ENCODE measurements at regions not wholly inside any gene's neighbourhood (a gene's known extent, or its start where the extent isn't known, plus 50 kb on each side); places are given as distances from the start of the nearest gene placed in this dataset.

DNA sequence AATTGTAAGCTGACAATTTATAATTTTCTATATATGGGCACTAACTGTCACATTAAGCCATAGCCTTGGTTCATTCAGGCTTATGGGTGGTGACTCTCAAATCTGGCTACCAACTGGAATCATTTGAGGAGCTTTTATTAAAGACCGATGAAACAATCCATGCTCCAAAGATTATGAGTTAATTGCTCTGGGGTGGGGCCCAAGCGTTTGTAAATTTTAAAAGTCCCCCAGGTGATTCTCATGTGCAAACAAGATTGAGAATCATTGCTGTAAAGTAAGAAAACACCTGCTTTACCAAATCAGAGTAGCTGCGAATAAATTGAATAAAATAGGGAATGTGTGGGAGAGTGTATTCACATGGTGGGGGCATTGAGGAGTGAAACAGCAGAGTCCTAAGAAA is 76.1 kb upstream of the RAB27B start:
- WGBS (ENCODE audit: insufficient coverage): no CpG with 5 or more reads among the region's 3 CpGs
- H3K27ac ChIP-seq (ENCODE audit: low read length): no peak overlapping the region
- DNase-seq: no peak
- no peaks in the 10 kb centered on the region for H3K4me1 ChIP-seq (ENCODE audit: control insufficient read depth in 1 of 2, extremely low read depth in 1 of 2, insufficient read depth in 2 of 2, low read length in 2 of 2)
- ChIA-PET POLR2A (no interaction called here), CTCF (interaction anchor here in 1 of 2 donors (0.6 to 1.0 kb wide), 2 partner anchors 9 to 10 kb away, joined by 3 to 4 read pairs; no protein-coding TSS in a partner anchor)
- H3K4me3 ChIP-seq (ENCODE audit: control insufficient read depth in 1 of 2, extremely low read depth in 1 of 2, low read length in 1 of 2): no peak overlapping the region
- Mint-ChIP-seq H3K9me3 (no peaks in the 10 kb centered on the region), H3K36me3 (no peaks in the 10 kb centered on the region), H3K4me1 (no peaks in the 10 kb centered on the region), H3K27ac (no peak overlapping the region), H3K27me3 (no peaks in the 10 kb centered on the region), H3K4me3 (no peak overlapping the region)
- H3K36me3 ChIP-seq (ENCODE audit: control insufficient read depth in 2 of 2, extremely low read depth in 1 of 2, insufficient read depth in 1 of 2, low read length in 1 of 2): no peaks in the 10 kb centered on the region
- H3K27me3 ChIP-seq (replicated peaks in 1 of 2; ENCODE audit: control insufficient read depth in 2 of 2, extremely low read depth in 1 of 2, insufficient read depth in 2 of 2, low read length in 1 of 2): no peaks in the 10 kb centered on the region
- ATAC-seq (replicated peaks in 1 of 4): no peak
- H3K9me3 ChIP-seq: no peaks in the 10 kb centered on the region

DNA sequence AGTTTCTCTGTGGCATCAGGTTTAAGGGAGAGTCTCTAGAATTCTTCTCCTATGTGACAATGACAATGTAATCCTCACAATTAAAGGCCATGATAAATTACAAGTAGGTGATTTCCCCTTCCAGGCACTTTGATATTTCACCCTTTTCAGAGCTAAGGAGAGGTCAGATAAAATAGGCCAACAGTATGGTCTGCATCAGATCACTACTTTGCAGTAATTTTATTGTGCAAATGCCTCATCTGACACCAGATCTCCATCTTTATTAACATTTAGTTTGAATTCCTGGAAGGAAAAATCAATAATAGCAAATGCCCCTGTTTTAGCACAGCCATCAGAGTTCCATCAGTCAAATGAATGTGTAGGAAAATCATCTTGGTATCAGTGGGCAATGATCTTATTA is 72.8 kb upstream of the RAB27B start:
- H3K27ac ChIP-seq (ENCODE audit: low read length): no peak overlapping the region
- no peak for DNase-seq

DNA sequence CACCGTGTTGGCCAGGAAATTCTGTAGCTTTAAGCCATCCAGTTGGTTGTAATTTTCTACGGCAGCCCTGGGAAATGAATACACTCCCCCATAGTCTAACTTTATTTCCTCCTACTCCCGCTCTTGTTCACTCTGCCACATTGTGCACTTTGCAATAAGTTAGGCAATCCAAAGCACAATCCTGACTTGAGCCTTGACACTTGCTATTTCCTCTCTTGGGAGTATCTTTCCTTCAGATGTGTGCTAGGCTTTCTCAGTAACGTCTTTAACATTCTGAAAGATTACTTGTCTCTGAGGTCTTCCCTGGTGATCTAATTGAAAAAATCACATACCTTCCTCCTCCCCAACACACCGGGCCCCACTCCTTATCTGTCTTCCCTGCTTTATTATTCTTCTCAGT is 65.9 kb upstream of the RAB27B start:
- Histone ChIP-seq H3K9me3 (no peaks in the 10 kb centered on the region), H3K27ac (ENCODE audit: low read length) (no peak overlapping the region), H3K27me3 (replicated peaks in 1 of 2; ENCODE audit: control insufficient read depth in 2 of 2, extremely low read depth in 1 of 2, insufficient read depth in 2 of 2, low read length in 1 of 2) (peaks cover 0 to 2% of the 10 kb centered on the region in 2 experiments), H3K4me1 (ENCODE audit: control insufficient read depth in 1 of 2, extremely low read depth in 1 of 2, insufficient read depth in 2 of 2, low read length in 2 of 2) (no peaks in the 10 kb centered on the region), H3K36me3 (ENCODE audit: control insufficient read depth in 2 of 2, extremely low read depth in 1 of 2, insufficient read depth in 1 of 2, low read length in 1 of 2) (no peaks in the 10 kb centered on the region), H3K4me3 (ENCODE audit: control insufficient read depth in 1 of 2, extremely low read depth in 1 of 2, low read length in 1 of 2) (no peak overlapping the region)
- Mint-ChIP-seq H3K4me1 (no peaks in the 10 kb centered on the region), H3K27ac (no peak overlapping the region), H3K9me3 (no peaks in the 10 kb centered on the region), H3K4me3 (no peak overlapping the region), H3K27me3 (peaks cover 5 to 7% of the 10 kb centered on the region in 2 donors), H3K36me3 (no peaks in the 10 kb centered on the region)
- ChIA-PET POLR2A (no interaction called here), CTCF (no interaction called here)
- ATAC-seq (replicated peaks in 1 of 4) (no peak), DNase-seq (no peak)
- WGBS (ENCODE audit: insufficient coverage): 77% methylated on average over 4 of the region's 5 CpGs

More for the DNA sequence above, 72.8 kb upstream of the RAB27B start:
- ChIA-PET CTCF (no interaction called here), POLR2A (no interaction called here)
- no peaks in the 10 kb centered on the region for H3K36me3 Mint-ChIP-seq
- Histone ChIP-seq H3K9me3 (no peaks in the 10 kb centered on the region), H3K27me3 (replicated peaks in 1 of 2; ENCODE audit: control insufficient read depth in 2 of 2, extremely low read depth in 1 of 2, insufficient read depth in 2 of 2, low read length in 1 of 2) (peaks cover 0 to 2% of the 10 kb centered on the region in 2 experiments), H3K4me3 (ENCODE audit: control insufficient read depth in 1 of 2, extremely low read depth in 1 of 2, low read length in 1 of 2) (no peak overlapping the region), H3K4me1 (ENCODE audit: control insufficient read depth in 1 of 2, extremely low read depth in 1 of 2, insufficient read depth in 2 of 2, low read length in 2 of 2) (no peaks in the 10 kb centered on the region), H3K36me3 (ENCODE audit: control insufficient read depth in 2 of 2, extremely low read depth in 1 of 2, insufficient read depth in 1 of 2, low read length in 1 of 2) (no peaks in the 10 kb centered on the region)
- H3K27ac Mint-ChIP-seq: no peak overlapping the region
- ATAC-seq (replicated peaks in 1 of 4): no peak
- H3K9me3 Mint-ChIP-seq: no peaks in the 10 kb centered on the region
- no peaks in the 10 kb centered on the region for H3K27me3 Mint-ChIP-seq
- no peak overlapping the region for H3K4me3 Mint-ChIP-seq
- H3K4me1 Mint-ChIP-seq: no peaks in the 10 kb centered on the region

DNA sequence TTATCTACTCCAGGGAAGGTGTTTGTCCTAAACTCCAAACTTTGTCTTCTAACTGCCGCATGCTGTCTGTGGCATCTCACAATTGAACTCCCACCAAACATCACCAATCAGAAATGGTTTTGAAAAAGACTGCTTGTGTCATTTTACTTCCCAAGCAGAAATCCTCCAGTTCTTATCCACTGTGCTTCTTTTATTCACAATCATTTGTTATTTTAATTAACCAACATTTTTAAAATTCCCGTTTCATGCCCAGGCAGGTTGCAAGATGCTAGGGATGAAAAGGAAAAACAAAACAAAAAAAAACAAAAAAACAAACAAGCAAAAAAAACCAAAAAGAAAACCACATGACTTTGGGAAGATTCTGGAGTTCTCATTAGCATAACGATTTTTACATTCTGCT is 63.5 kb upstream of the RAB27B start:
- Histone ChIP-seq H3K27me3 (replicated peaks in 1 of 2; ENCODE audit: control insufficient read depth in 2 of 2, extremely low read depth in 1 of 2, insufficient read depth in 2 of 2, low read length in 1 of 2) (peaks cover 0 to 2% of the 10 kb centered on the region in 2 experiments), H3K9me3 (no peaks in the 10 kb centered on the region), H3K4me3 (ENCODE audit: control insufficient read depth in 1 of 2, extremely low read depth in 1 of 2, low read length in 1 of 2) (no peak overlapping the region), H3K4me1 (ENCODE audit: control insufficient read depth in 1 of 2, extremely low read depth in 1 of 2, insufficient read depth in 2 of 2, low read length in 2 of 2) (no peaks in the 10 kb centered on the region), H3K36me3 (ENCODE audit: control insufficient read depth in 2 of 2, extremely low read depth in 1 of 2, insufficient read depth in 1 of 2, low read length in 1 of 2) (no peaks in the 10 kb centered on the region), H3K27ac (ENCODE audit: low read length) (no peak overlapping the region)
- ChIA-PET CTCF (no interaction called here), POLR2A (no interaction called here)
- Mint-ChIP-seq H3K27ac (no peak overlapping the region), H3K4me3 (no peak overlapping the region), H3K9me3 (no peaks in the 10 kb centered on the region), H3K36me3 (no peaks in the 10 kb centered on the region), H3K4me1 (no peaks in the 10 kb centered on the region), H3K27me3 (peaks cover 5 to 7% of the 10 kb centered on the region in 2 donors)
- WGBS (ENCODE audit: insufficient coverage): 79% methylated on average over 1 of the region's 3 CpGs
- no peak for ATAC-seq (replicated peaks in 1 of 4)
- no peak for DNase-seq

DNA sequence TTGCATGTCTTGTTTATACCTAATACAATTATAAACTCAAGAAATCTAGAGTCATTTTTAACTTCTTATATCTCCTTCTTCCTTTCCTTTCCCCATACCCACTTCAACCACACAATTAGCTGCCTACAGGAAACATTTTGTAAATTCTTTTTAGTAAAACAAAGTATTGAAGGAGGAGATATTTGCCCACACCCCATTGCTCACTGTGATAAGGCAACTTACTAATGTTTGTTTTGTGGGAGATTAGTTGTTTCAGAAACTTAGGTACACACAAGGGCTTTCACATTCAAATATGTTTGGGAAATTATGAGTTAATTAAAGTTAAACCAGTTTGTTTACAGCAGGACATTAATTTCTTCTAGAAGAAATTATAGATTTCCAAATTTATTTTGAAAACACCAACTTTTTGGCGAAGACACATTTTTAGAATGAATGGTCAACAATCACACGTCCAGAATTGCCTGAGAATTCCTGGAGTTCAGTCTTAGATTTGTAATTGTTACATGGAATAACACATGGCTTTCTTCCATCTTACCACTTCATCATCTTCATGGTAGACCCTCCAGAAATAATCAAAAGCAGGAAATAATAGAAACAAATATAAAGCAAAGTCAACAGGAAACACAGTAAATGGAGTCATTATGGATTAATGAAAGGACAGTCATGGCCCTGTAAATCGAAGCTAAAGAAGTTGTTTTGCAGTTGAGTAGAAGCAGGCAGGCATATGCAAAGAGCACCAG is 62.5 kb upstream of the RAB27B start:
- Mint-ChIP-seq H3K4me3 (no peak overlapping the region), H3K27me3 (peaks cover 5 to 7% of the 10 kb centered on the region in 2 donors), H3K4me1 (no peaks in the 10 kb centered on the region), H3K27ac (no peak overlapping the region), H3K9me3 (no peaks in the 10 kb centered on the region), H3K36me3 (no peaks in the 10 kb centered on the region)
- no peaks in the 10 kb centered on the region for H3K27me3 ChIP-seq (replicated peaks in 1 of 2; ENCODE audit: control insufficient read depth in 2 of 2, extremely low read depth in 1 of 2, insufficient read depth in 2 of 2, low read length in 1 of 2)
- no peak overlapping the region for H3K4me3 ChIP-seq (ENCODE audit: control insufficient read depth in 1 of 2, extremely low read depth in 1 of 2, low read length in 1 of 2)
- WGBS (ENCODE audit: insufficient coverage): 64% methylated on average over 1 of the region's 3 CpGs
- no peaks in the 10 kb centered on the region for H3K4me1 ChIP-seq (ENCODE audit: control insufficient read depth in 1 of 2, extremely low read depth in 1 of 2, insufficient read depth in 2 of 2, low read length in 2 of 2)
- H3K27ac ChIP-seq (ENCODE audit: low read length): no peak overlapping the region
- ATAC-seq (replicated peaks in 1 of 4) (no peak), DNase-seq (no peak)
- no peaks in the 10 kb centered on the region for H3K36me3 ChIP-seq (ENCODE audit: control insufficient read depth in 2 of 2, extremely low read depth in 1 of 2, insufficient read depth in 1 of 2, low read length in 1 of 2)
- no peaks in the 10 kb centered on the region for H3K9me3 ChIP-seq
- CTCF ChIA-PET: no interaction called here
- POLR2A ChIA-PET: no interaction called here

DNA sequence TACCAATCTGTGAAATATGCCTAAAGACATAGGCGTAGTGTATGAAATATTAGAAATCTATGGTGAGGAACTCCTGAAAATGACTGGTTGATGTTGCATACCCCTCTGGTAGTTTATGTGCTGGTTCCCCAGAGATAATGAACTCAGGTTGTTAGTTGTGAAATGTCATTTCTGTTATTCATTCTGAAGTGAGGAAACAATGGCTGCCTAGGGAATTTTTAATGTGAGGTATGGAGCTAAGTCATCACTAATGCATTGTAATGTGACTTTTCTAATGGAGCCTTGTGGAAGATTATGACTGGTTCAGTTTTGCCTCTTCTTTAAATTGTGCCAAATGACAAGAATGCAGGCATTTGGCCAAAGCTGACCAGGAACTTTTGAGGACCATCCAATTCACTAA is 61.6 kb upstream of the RAB27B start:
- ATAC-seq (replicated peaks in 1 of 4) (no peak), DNase-seq (no peak)
- no peaks in the 10 kb centered on the region for H3K9me3 ChIP-seq
- H3K4me3 ChIP-seq (ENCODE audit: control insufficient read depth in 1 of 2, extremely low read depth in 1 of 2, low read length in 1 of 2): no peak overlapping the region
- ChIA-PET CTCF (no interaction called here), POLR2A (no interaction called here)
- Mint-ChIP-seq H3K4me3 (no peak overlapping the region), H3K27me3 (peaks cover 5 to 7% of the 10 kb centered on the region in 2 donors), H3K27ac (no peak overlapping the region), H3K36me3 (no peaks in the 10 kb centered on the region), H3K9me3 (no peaks in the 10 kb centered on the region), H3K4me1 (no peaks in the 10 kb centered on the region)
- H3K36me3 ChIP-seq (ENCODE audit: control insufficient read depth in 2 of 2, extremely low read depth in 1 of 2, insufficient read depth in 1 of 2, low read length in 1 of 2): no peaks in the 10 kb centered on the region
- no peak overlapping the region for H3K27ac ChIP-seq (ENCODE audit: low read length)
- no peaks in the 10 kb centered on the region for H3K27me3 ChIP-seq (replicated peaks in 1 of 2; ENCODE audit: control insufficient read depth in 2 of 2, extremely low read depth in 1 of 2, insufficient read depth in 2 of 2, low read length in 1 of 2)
- no CpG with 5 or more reads among the region's 1 CpG for WGBS (ENCODE audit: insufficient coverage)
- no peaks in the 10 kb centered on the region for H3K4me1 ChIP-seq (ENCODE audit: control insufficient read depth in 1 of 2, extremely low read depth in 1 of 2, insufficient read depth in 2 of 2, low read length in 2 of 2)

DNA sequence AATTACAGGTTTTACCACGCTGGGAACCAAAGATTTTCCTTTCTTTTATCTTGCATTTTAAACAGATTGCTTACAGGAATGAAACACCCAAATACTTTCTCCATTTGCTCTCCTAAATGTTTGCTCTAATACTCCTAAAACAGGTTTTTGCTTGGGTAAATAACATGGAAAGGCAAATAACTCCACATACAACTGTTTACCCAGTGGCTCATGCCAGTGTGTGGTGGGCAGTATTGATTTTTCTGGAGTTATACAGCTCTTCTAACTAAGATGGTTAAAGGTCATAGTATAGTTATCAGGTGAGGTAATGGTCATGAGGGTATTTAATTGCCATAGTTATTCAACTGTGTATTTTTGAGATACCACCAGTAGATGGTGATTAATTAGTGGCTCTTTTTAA is 61.2 kb upstream of the RAB27B start:
- DNase-seq: no peak
- peaks cover 5 to 7% of the 10 kb centered on the region in 2 donors for H3K27me3 Mint-ChIP-seq
- no peaks in the 10 kb centered on the region for H3K9me3 ChIP-seq
- no peak overlapping the region for H3K27ac Mint-ChIP-seq
- H3K36me3 Mint-ChIP-seq: no peaks in the 10 kb centered on the region
- H3K4me3 Mint-ChIP-seq: no peak overlapping the region
- no peaks in the 10 kb centered on the region for H3K9me3 Mint-ChIP-seq
- no peaks in the 10 kb centered on the region for H3K36me3 ChIP-seq (ENCODE audit: control insufficient read depth in 2 of 2, extremely low read depth in 1 of 2, insufficient read depth in 1 of 2, low read length in 1 of 2)
- no CpG with 5 or more reads among the region's 1 CpG for WGBS (ENCODE audit: insufficient coverage)
- ChIA-PET CTCF (no interaction called here), POLR2A (no interaction called here)
- H3K27ac ChIP-seq (ENCODE audit: low read length): no peak overlapping the region
- H3K4me1 Mint-ChIP-seq: no peaks in the 10 kb centered on the region
- no peak overlapping the region for H3K4me3 ChIP-seq (ENCODE audit: control insufficient read depth in 1 of 2, extremely low read depth in 1 of 2, low read length in 1 of 2)
- ATAC-seq (replicated peaks in 1 of 4): no peak
- no peaks in the 10 kb centered on the region for H3K4me1 ChIP-seq (ENCODE audit: control insufficient read depth in 1 of 2, extremely low read depth in 1 of 2, insufficient read depth in 2 of 2, low read length in 2 of 2)
- no peaks in the 10 kb centered on the region for H3K27me3 ChIP-seq (replicated peaks in 1 of 2; ENCODE audit: control insufficient read depth in 2 of 2, extremely low read depth in 1 of 2, insufficient read depth in 2 of 2, low read length in 1 of 2)

All from T-cell (primary cell).